Fibroblast of mammary gland (primary cell): ENCODE measurements at regions not wholly inside any gene's neighbourhood (a gene's known extent, or its start where the extent isn't known, plus 50 kb on each side); places are given as distances from the start of the nearest gene placed in this dataset.

Experiments used
- DNase-seq: peaks from one replicate; pipeline ENCODE4 v3.0.0-alpha.2; 2010; ENCODE audit warnings: low read depth
- H3K4me3 ChIP-seq: 2 replicates; pipeline ENCODE4 v1.5.1; 2011; ENCODE audit warnings: low read depth, mild to moderate bottlenecking, low read length, moderate library complexity; ENCODE audit not compliant: control insufficient read depth
- TF ChIP-seq, protein P1 (sequence below): conservative IDR thresholded peaks from 2 replicates; pipeline ENCODE4 v1.5.1; 2011; ENCODE audit warnings: low read depth, low read length, inconsistent platforms; ENCODE audit not compliant: control insufficient read depth, insufficient read depth

DNA sequence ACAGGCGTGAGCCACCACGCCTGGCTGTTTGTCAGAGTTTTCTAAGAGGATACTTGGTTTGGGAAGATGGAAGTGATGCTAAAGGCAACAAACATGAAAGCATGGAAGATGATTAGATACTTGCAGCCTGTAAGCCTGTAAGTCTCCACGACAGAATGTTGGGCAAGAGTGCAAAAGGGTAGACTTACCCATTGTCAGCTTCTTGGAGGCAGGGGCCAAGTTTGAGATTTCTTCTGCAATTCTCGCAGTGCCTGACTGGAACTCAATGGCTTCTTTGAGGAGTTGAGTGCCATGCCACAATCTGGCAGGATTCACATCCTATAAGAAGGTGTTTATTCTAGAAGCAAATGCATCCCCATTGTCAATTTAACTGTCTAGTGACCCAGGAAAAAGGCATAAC lies 70.1 kb upstream of the EFEMP1 start:
- DNase-seq, result no peak
- H3K4me3 ChIP-seq, result no peak overlapping the region
- TF ChIP-seq, protein P1, sequence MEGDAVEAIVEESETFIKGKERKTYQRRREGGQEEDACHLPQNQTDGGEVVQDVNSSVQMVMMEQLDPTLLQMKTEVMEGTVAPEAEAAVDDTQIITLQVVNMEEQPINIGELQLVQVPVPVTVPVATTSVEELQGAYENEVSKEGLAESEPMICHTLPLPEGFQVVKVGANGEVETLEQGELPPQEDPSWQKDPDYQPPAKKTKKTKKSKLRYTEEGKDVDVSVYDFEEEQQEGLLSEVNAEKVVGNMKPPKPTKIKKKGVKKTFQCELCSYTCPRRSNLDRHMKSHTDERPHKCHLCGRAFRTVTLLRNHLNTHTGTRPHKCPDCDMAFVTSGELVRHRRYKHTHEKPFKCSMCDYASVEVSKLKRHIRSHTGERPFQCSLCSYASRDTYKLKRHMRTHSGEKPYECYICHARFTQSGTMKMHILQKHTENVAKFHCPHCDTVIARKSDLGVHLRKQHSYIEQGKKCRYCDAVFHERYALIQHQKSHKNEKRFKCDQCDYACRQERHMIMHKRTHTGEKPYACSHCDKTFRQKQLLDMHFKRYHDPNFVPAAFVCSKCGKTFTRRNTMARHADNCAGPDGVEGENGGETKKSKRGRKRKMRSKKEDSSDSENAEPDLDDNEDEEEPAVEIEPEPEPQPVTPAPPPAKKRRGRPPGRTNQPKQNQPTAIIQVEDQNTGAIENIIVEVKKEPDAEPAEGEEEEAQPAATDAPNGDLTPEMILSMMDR, result no peak

DNA sequence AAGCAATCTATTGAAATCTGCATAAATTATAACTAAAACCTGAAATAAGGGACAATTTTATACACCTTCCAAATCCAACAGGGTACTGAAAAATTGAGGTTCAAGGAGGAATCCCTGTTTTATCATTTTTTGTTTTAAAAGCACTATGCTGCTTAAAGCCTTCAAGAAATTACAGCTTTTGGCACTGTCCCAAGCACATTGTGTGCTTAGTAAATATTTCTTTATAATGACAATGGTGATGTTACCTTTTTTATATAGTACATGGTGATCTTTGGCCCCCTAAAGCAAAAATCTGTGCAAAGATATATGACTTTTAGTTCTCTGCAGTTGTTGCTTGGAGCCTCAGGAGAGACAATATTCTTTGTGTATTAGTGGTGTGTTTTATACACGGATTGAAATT lies 71.6 kb upstream of the EFEMP1 start:
- peak; percentile 23 for DNase-seq
- TF ChIP-seq, protein P1, result no peak
- no peak overlapping the region for H3K4me3 ChIP-seq

DNA sequence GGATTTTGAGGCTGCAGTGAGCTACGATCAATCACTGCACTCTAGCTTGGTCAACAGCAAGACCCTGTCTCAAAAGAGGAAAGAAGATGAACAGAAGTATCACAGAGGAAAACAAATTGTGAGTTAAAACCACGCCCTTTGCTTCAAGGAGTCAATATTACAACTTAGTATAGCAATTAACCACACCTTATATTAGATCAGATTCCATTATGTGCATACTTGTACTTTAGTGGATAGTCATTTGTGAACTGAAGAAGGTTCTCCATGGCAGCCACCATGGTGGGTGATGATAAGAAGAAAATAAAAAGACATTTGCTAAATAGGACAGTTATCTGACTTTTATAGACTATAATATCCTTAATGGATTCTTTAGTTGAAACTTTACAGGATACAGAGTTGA lies 72.3 kb upstream of the EFEMP1 start:
- H3K4me3 ChIP-seq, result no peak overlapping the region
- TF ChIP-seq, protein P1, result no peak
- DNase-seq, result no peak

DNA sequence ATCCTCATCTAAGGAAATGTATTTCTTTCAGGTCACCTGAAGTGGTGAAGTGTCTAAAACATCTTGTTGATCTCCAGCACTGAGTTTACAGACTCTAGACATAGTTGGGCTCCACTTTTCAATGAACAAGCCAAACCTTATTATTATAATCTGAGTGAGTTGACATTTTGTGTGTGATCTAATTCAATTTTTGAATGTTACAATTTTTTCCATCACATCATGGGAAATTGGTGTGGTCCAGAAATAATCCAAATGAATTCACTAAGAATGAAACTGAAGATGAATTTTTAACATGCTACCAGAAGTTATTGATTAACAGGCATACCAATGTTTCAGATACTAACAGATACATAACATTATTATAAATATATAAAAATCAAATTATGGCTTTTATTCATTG lies 75.6 kb upstream of the EFEMP1 start:
- no peak for DNase-seq
- TF ChIP-seq, protein P1, result no peak
- no peak overlapping the region for H3K4me3 ChIP-seq

DNA sequence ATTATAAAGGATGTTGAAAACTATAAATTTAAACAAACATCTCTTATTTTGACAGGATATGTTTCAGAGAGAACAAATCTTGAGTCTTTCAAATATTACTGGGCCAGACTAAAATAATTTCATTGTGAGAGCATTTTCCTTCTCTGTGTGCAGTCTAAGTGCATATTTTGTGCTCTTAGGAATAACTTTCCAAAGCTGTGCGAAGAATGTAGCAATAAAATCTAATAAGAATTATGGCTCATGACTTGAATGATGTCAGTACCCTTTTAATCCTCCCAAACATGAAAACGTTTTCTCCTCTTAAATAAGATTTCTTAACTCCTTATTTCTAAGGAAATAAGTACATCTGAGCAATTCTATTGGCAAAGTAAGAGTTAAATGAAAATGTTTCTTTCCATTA lies 76.2 kb upstream of the EFEMP1 start:
- H3K4me3 ChIP-seq, result no peak overlapping the region

DNA sequence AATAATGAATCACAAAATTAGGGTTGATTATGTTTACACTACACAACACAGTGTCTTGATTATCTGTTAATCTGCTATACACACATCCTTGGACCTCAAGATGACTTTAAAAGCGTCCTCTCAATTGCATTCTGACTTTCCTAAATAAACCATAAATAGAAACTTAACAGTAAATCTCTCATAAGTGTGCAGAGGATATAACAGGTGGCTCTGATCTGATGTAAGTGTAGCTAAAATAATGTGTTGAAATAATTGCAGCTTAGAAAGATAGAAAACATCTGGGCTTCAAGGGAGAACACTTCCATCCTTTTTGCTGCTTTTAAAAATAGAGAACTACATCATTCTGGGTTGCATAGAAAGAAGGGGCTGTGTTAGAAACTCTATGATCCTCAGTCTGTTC lies 78.4 kb upstream of the EFEMP1 start:
- TF ChIP-seq, protein P1, result no peak
- no peak for DNase-seq

More for the DNA sequence above, 76.2 kb upstream of the EFEMP1 start:
- TF ChIP-seq, protein P1, result no peak
- no peak for DNase-seq

DNA sequence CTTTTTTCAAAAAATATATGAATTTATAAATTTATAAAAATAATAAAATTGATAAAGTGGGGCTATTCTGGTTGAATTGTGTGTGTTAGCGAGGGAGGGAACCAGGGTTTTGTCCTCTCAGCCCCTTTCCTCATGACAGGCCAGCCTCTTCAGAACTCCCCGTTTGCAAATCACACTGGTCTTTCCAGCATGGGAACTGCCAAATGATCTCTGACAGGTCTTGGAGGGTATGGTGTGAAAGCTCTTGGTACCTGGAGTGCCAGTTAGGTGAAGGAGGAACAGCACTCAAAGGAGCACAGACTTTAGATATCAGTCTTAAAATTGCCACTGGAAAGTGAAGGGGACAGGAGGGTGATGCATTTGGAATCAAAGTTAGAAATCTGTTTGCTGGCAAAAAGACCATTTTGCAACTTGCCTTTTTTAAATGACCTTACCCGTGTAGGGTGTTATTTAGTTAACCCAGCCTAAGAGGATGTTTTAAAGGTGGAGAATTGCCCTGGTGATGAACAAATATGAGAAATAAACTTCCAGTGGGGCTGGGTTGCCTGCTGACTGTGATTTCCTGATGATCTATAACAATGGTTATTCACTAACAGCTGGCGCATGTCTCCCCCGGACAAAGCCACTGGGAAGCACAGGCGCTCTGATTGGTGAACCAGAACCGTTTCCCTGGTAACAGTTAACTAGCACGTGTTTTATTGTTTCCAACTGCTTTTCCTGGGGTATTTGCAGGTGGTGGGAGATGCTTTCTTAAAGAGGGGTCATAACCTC lies 85.3 kb upstream of the EFEMP1 start:
- TF ChIP-seq, protein P1, result no peak
- peak; percentile 83 for DNase-seq
- H3K4me3 ChIP-seq, result no peak overlapping the region

More for the DNA sequence above, 78.4 kb upstream of the EFEMP1 start:
- H3K4me3 ChIP-seq, result no peak overlapping the region
